Activated CD4-positive, alpha-beta T cell treated with anti-CD3 and anti-CD28 coated beads, Interleukin-2, amount 10 ng/mL, durations not matched to agents 7 days and 5 days (primary cell): ENCODE measurements at regions not wholly inside any gene's neighbourhood (a gene's known extent, or its start where the extent isn't known, plus 50 kb on each side); places are given as distances from the start of the nearest gene placed in this dataset.

Experiments
- CTCF ChIA-PET: fragments of 350-600 bp; sonication (Branson Sonifier 250); formaldehyde crosslinking; loops from one replicate; lab custom pipeline; 2021; ENCODE audit warnings: antibody characterized with exemption; lab: Charles Lee
- POLR2A ChIA-PET: fragments of 350-600 bp; sonication (Branson Sonifier 250); formaldehyde crosslinking; loops from one replicate; lab custom pipeline; 2021; ENCODE audit warnings: antibody characterized with exemption; lab: Charles Lee
- DNase-seq: peaks from one replicate; pipeline ENCODE4 v3.0.0-alpha.2; 2020
- H3K27ac Mint-ChIP-seq: one replicate; pipeline ENCODE4 v1.8.0; 2021; ENCODE audit warnings: mild to moderate bottlenecking, moderate library complexity, mixed read lengths
- H3K27me3 Mint-ChIP-seq: one replicate; pipeline ENCODE4 v1.8.0; 2021; ENCODE audit warnings: mixed read lengths
- H3K36me3 Mint-ChIP-seq: one replicate; pipeline ENCODE4 v1.8.0; 2021; ENCODE audit warnings: low read depth, mixed read lengths
- H3K4me1 Mint-ChIP-seq: one replicate; pipeline ENCODE4 v1.8.0; 2021; ENCODE audit warnings: mixed read lengths
- H3K4me3 Mint-ChIP-seq: one replicate; pipeline ENCODE4 v1.8.0; 2021; ENCODE audit warnings: mild to moderate bottlenecking, moderate library complexity, mixed read lengths
- H3K9me3 Mint-ChIP-seq: one replicate; pipeline ENCODE4 v1.8.0; 2021; ENCODE audit warnings: mixed read lengths

- Mint-ChIP-seq H3K4me3 (no peak overlapping the region), H3K27me3 (no peaks in the 10 kb centered on the region), H3K9me3 (no peaks in the 10 kb centered on the region), H3K27ac (no peak overlapping the region), H3K4me1 (no peaks in the 10 kb centered on the region), H3K36me3 (no peaks in the 10 kb centered on the region)
- ChIA-PET CTCF (no interaction called here), POLR2A (no interaction called here)
- no peak for DNase-seq
Observed at GRCh38 chr10:21238717-21239116, 286.8 kb downstream of the SKIDA1 start.

GRCh38 chr10:21238044-21238443 is 287.4 kb downstream of the SKIDA1 start:
- Mint-ChIP-seq H3K36me3 (no peaks in the 10 kb centered on the region), H3K27ac (no peak overlapping the region), H3K27me3 (no peaks in the 10 kb centered on the region), H3K9me3 (no peaks in the 10 kb centered on the region), H3K4me1 (no peaks in the 10 kb centered on the region), H3K4me3 (no peak overlapping the region)
- DNase-seq = no peak
- CTCF ChIA-PET = no interaction called here
- POLR2A ChIA-PET = no interaction called here

GRCh38 chr10:21234761-21235160 is 290.7 kb downstream of the SKIDA1 start:
- POLR2A ChIA-PET = no interaction called here

GRCh38 chr10:21230219-21230618 is 295.3 kb downstream of the SKIDA1 start:
- Mint-ChIP-seq H3K27me3 (peaks cover 1% of the 10 kb centered on the region), H3K4me3 (no peak overlapping the region), H3K36me3 (no peaks in the 10 kb centered on the region), H3K9me3 (no peaks in the 10 kb centered on the region), H3K27ac (no peak overlapping the region), H3K4me1 (no peaks in the 10 kb centered on the region)
- ChIA-PET CTCF (no interaction called here), POLR2A (interaction anchor here (0.6 kb wide), 1 partner anchor 95 kb away, joined by 3 read pairs; no protein-coding TSS in a partner anchor)
- DNase-seq = no peak

More at GRCh38 chr10:21234761-21235160, 290.7 kb downstream of the SKIDA1 start:
- H3K27ac Mint-ChIP-seq = no peak overlapping the region
- no peaks in the 10 kb centered on the region for H3K36me3 Mint-ChIP-seq
- no peaks in the 10 kb centered on the region for H3K4me1 Mint-ChIP-seq
- H3K27me3 Mint-ChIP-seq = no peaks in the 10 kb centered on the region
- no peak overlapping the region for H3K4me3 Mint-ChIP-seq
- CTCF ChIA-PET = no interaction called here
- no peaks in the 10 kb centered on the region for H3K9me3 Mint-ChIP-seq
- DNase-seq = no peak

- Mint-ChIP-seq H3K9me3 (no peaks in the 10 kb centered on the region), H3K27me3 (peaks cover 7% of the 10 kb centered on the region), H3K4me3 (no peak overlapping the region), H3K4me1 (no peaks in the 10 kb centered on the region), H3K36me3 (no peaks in the 10 kb centered on the region), H3K27ac (no peak overlapping the region)
- ChIA-PET POLR2A (no interaction called here), CTCF (no interaction called here)
- no peak for DNase-seq
Observed at GRCh38 chr10:21217748-21218367, 307.6 kb downstream of the SKIDA1 start.

- Mint-ChIP-seq H3K27ac (no peak overlapping the region), H3K36me3 (no peaks in the 10 kb centered on the region), H3K9me3 (no peaks in the 10 kb centered on the region), H3K4me1 (no peaks in the 10 kb centered on the region), H3K4me3 (no peak overlapping the region), H3K27me3 (peaks cover 8% of the 10 kb centered on the region)
- POLR2A ChIA-PET = no interaction called here
- CTCF ChIA-PET = no interaction called here
- DNase-seq = no peak
Observed at GRCh38 chr10:21217107-21217506, 308.4 kb downstream of the SKIDA1 start.

- Mint-ChIP-seq H3K36me3 (no peaks in the 10 kb centered on the region), H3K27me3 (peaks cover 5% of the 10 kb centered on the region), H3K9me3 (no peaks in the 10 kb centered on the region), H3K4me1 (no peaks in the 10 kb centered on the region), H3K4me3 (no peak overlapping the region), H3K27ac (no peak overlapping the region)
- POLR2A ChIA-PET = no interaction called here
- CTCF ChIA-PET = no interaction called here
- DNase-seq = no peak
Observed at GRCh38 chr10:21214329-21214728, 311.2 kb downstream of the SKIDA1 start.

GRCh38 chr10:21213381-21213780 is 312.1 kb downstream of the SKIDA1 start:
- Mint-ChIP-seq H3K4me1 (no peaks in the 10 kb centered on the region), H3K4me3 (no peak overlapping the region), H3K36me3 (no peaks in the 10 kb centered on the region), H3K27ac (no peak overlapping the region), H3K9me3 (no peaks in the 10 kb centered on the region), H3K27me3 (peaks cover 3% of the 10 kb centered on the region)
- DNase-seq = no peak
- POLR2A ChIA-PET = no interaction called here
- CTCF ChIA-PET = no interaction called here

GRCh38 chr10:21212912-21213311 is 312.6 kb downstream of the SKIDA1 start:
- ChIA-PET POLR2A (no interaction called here), CTCF (no interaction called here)

GRCh38 chr10:21212348-21212747 is 313.1 kb downstream of the SKIDA1 start:
- H3K27me3 Mint-ChIP-seq = peaks cover 3% of the 10 kb centered on the region
- no peaks in the 10 kb centered on the region for H3K4me1 Mint-ChIP-seq
- no peaks in the 10 kb centered on the region for H3K36me3 Mint-ChIP-seq
- H3K4me3 Mint-ChIP-seq = no peak overlapping the region
- H3K27ac Mint-ChIP-seq = no peak overlapping the region
- ChIA-PET POLR2A (no interaction called here), CTCF (no interaction called here)
- H3K9me3 Mint-ChIP-seq = peaks cover 5% of the 10 kb centered on the region
- DNase-seq = no peak

More at GRCh38 chr10:21212912-21213311, 312.6 kb downstream of the SKIDA1 start:
- Mint-ChIP-seq H3K27me3 (peaks cover 3% of the 10 kb centered on the region), H3K36me3 (no peaks in the 10 kb centered on the region), H3K4me3 (no peak overlapping the region), H3K9me3 (peaks cover 2% of the 10 kb centered on the region), H3K27ac (no peak overlapping the region), H3K4me1 (no peaks in the 10 kb centered on the region)
- no peak for DNase-seq

- ChIA-PET POLR2A (no interaction called here), CTCF (no interaction called here)
Observed at GRCh38 chr10:21209495-21209894, 312.4 kb upstream of the NEBL start.

GRCh38 chr10:21208666-21209316 is 311.7 kb upstream of the NEBL start:
- CTCF ChIA-PET = no interaction called here
- POLR2A ChIA-PET = no interaction called here
- no peak overlapping the region for H3K27ac Mint-ChIP-seq
- H3K4me1 Mint-ChIP-seq = no peaks in the 10 kb centered on the region
- peaks cover 1% of the 10 kb centered on the region for H3K27me3 Mint-ChIP-seq
- no peak overlapping the region for H3K4me3 Mint-ChIP-seq
- DNase-seq = no peak
- no peaks in the 10 kb centered on the region for H3K36me3 Mint-ChIP-seq
- H3K9me3 Mint-ChIP-seq = peaks cover 7% of the 10 kb centered on the region

More at GRCh38 chr10:21209495-21209894, 312.4 kb upstream of the NEBL start:
- Mint-ChIP-seq H3K4me3 (no peak overlapping the region), H3K4me1 (no peaks in the 10 kb centered on the region), H3K27me3 (peaks cover 3% of the 10 kb centered on the region), H3K9me3 (peaks cover 7% of the 10 kb centered on the region), H3K36me3 (no peaks in the 10 kb centered on the region), H3K27ac (no peak overlapping the region)
- DNase-seq = no peak

GRCh38 chr10:21207852-21208646 is 310.9 kb upstream of the NEBL start:
- Mint-ChIP-seq H3K4me1 (no peaks in the 10 kb centered on the region), H3K27ac (no peak overlapping the region), H3K9me3 (peaks cover 7% of the 10 kb centered on the region), H3K36me3 (no peaks in the 10 kb centered on the region), H3K27me3 (peaks cover 1% of the 10 kb centered on the region), H3K4me3 (no peak overlapping the region)
- DNase-seq = no peak
- CTCF ChIA-PET = no interaction called here
- POLR2A ChIA-PET = no interaction called here
